Fibroblast of lung (primary cell): ENCODE measurements at regions not wholly inside any gene's neighbourhood (a gene's known extent, or its start where the extent isn't known, plus 50 kb on each side); places are given as distances from the start of the nearest gene placed in this dataset.

Source experiments
- DNase-seq, 2 donors: peaks; one replicate each; pipeline versions ENCODE4 v3.0.0 to v3.0.0-alpha.2; 2010; ENCODE audit warnings: low read depth in 2 of 2
- H2AFZ ChIP-seq: 2 replicates; pipeline ENCODE4 v1.5.1; 2012; ENCODE audit warnings: low read length, control low read depth, inconsistent platforms
- H3K27ac ChIP-seq: 2 replicates; pipeline ENCODE4 v1.5.1; 2011; ENCODE audit warnings: low read length, control low read depth; ENCODE audit not compliant: insufficient read depth
- H3K27me3 ChIP-seq: 2 replicates; pipeline ENCODE4 v1.5.1; 2011; ENCODE audit warnings: mild to moderate bottlenecking, low read length; ENCODE audit not compliant: control insufficient read depth, insufficient read depth
- H3K36me3 ChIP-seq: 2 replicates; pipeline ENCODE4 v1.5.1; 2011; ENCODE audit warnings: low read length; ENCODE audit not compliant: control insufficient read depth, insufficient read depth
- H3K4me1 ChIP-seq: 2 replicates; pipeline ENCODE4 v1.5.1; 2011; ENCODE audit warnings: low read length; ENCODE audit not compliant: control insufficient read depth, insufficient read depth; ENCODE audit errors: extremely low read depth
- H3K4me2 ChIP-seq: 2 replicates; pipeline ENCODE4 v1.5.1; 2011; ENCODE audit warnings: low read length, control low read depth; ENCODE audit not compliant: insufficient read depth; ENCODE audit errors: extremely low read depth
- H3K4me3 ChIP-seq, 4 experiments: fragments of 200-600 bp in 1 of 4; sonication (generic) in 1 of 4; replicated peaks in 1 of 4; 2 replicates each; pipeline ENCODE4 v1.5.1; 2011 to 2016; ENCODE audit warnings: low read length in 4 of 4, low read depth in 3 of 4, mild to moderate bottlenecking in 3 of 4, control low read depth in 2 of 4, inconsistent platforms in 1 of 4, mixed read lengths in 1 of 4; ENCODE audit not compliant: insufficient read depth in 1 of 4; ENCODE audit errors: control extremely low read depth in 1 of 4
- H3K79me2 ChIP-seq: 2 replicates; pipeline ENCODE4 v1.5.1; 2012; ENCODE audit warnings: mild to moderate bottlenecking, low read length, inconsistent platforms; ENCODE audit not compliant: control insufficient read depth, insufficient read depth
- H3K9ac ChIP-seq: 2 replicates; pipeline ENCODE4 v1.5.1; 2011; ENCODE audit warnings: mild to moderate bottlenecking, low read length, control low read depth; ENCODE audit not compliant: insufficient read depth
- H3K9me3 ChIP-seq: 2 replicates; pipeline ENCODE4 v1.5.1; 2012; ENCODE audit warnings: low read depth, low read length; ENCODE audit not compliant: control insufficient read depth, insufficient read depth
- H4K20me1 ChIP-seq: 2 replicates; pipeline ENCODE4 v1.5.1; 2011; ENCODE audit warnings: low read length; ENCODE audit not compliant: control insufficient read depth, insufficient read depth; ENCODE audit errors: extremely low read depth
- EZH2 ChIP-seq: IDR thresholded peaks from 2 replicates; pipeline ENCODE4 v1.5.1; 2012; ENCODE audit warnings: low read length, control low read depth, mild to moderate bottlenecking; ENCODE audit errors: missing control alignments
- TF ChIP-seq, protein P1 (sequence below), 2 donors: IDR thresholded peaks in 1 of 2; conservative IDR thresholded peaks in 1 of 2; 1 replicate in 1 of 2; 2 replicates in 1 of 2; pipeline ENCODE4 v1.5.1; 2011 to 2012; ENCODE audit warnings: low read length in 2 of 2, control low read depth in 1 of 2, inconsistent platforms in 1 of 2, low read depth in 1 of 2, mild to moderate bottlenecking in 1 of 2

- Histone ChIP-seq H3K27ac (no peak overlapping the region), H3K36me3 (no peaks in the 10 kb centered on the region), H3K9ac (no peak overlapping the region), H3K4me2 (no peak overlapping the region), H3K27me3 (no peaks in the 10 kb centered on the region), H2AFZ (no peak overlapping the region), H3K4me1 (no peaks in the 10 kb centered on the region), H4K20me1 (no peaks in the 10 kb centered on the region), H3K9me3 (no peaks in the 10 kb centered on the region), H3K4me3 (no peak overlapping the region), H3K79me2 (no peaks in the 10 kb centered on the region)
- TF ChIP-seq EZH2: no peak
- TF ChIP-seq, protein P1, sequence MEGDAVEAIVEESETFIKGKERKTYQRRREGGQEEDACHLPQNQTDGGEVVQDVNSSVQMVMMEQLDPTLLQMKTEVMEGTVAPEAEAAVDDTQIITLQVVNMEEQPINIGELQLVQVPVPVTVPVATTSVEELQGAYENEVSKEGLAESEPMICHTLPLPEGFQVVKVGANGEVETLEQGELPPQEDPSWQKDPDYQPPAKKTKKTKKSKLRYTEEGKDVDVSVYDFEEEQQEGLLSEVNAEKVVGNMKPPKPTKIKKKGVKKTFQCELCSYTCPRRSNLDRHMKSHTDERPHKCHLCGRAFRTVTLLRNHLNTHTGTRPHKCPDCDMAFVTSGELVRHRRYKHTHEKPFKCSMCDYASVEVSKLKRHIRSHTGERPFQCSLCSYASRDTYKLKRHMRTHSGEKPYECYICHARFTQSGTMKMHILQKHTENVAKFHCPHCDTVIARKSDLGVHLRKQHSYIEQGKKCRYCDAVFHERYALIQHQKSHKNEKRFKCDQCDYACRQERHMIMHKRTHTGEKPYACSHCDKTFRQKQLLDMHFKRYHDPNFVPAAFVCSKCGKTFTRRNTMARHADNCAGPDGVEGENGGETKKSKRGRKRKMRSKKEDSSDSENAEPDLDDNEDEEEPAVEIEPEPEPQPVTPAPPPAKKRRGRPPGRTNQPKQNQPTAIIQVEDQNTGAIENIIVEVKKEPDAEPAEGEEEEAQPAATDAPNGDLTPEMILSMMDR (conservative IDR thresholded peaks at IDR 0.05 in 1 of 2, IDR thresholded peaks at IDR 0.05 in 1 of 2; ENCODE audit: low read depth in 1 of 2, low read length in 2 of 2): no peak
- DNase-seq: no peak
These were observed 672.1 kb downstream of the HACE1 start for GRCh38 chr6:104187616-104188015.

GRCh38 chr6:104186831-104187230 lies 672.9 kb downstream of the HACE1 start:
- Histone ChIP-seq H3K9me3 (no peaks in the 10 kb centered on the region), H3K9ac (no peak overlapping the region), H4K20me1 (no peaks in the 10 kb centered on the region), H3K4me1 (no peaks in the 10 kb centered on the region), H3K79me2 (no peaks in the 10 kb centered on the region), H3K36me3 (no peaks in the 10 kb centered on the region), H2AFZ (no peak overlapping the region), H3K4me3 (no peak overlapping the region), H3K27me3 (no peaks in the 10 kb centered on the region), H3K4me2 (no peak overlapping the region), H3K27ac (no peak overlapping the region)
- no peak for DNase-seq
- TF ChIP-seq, protein P1 (conservative IDR thresholded peaks at IDR 0.05 in 1 of 2, IDR thresholded peaks at IDR 0.05 in 1 of 2; ENCODE audit: low read depth in 1 of 2, low read length in 2 of 2): no peak
- no peak for TF ChIP-seq EZH2

GRCh38 chr6:104183816-104184435 lies 675.8 kb downstream of the HACE1 start:
- no peak for TF ChIP-seq EZH2
- TF ChIP-seq, protein P1 (conservative IDR thresholded peaks at IDR 0.05 in 1 of 2, IDR thresholded peaks at IDR 0.05 in 1 of 2; ENCODE audit: low read depth in 1 of 2, low read length in 2 of 2): no peak
- Histone ChIP-seq H4K20me1 (no peaks in the 10 kb centered on the region), H3K9ac (no peak overlapping the region), H3K36me3 (no peaks in the 10 kb centered on the region), H2AFZ (no peak overlapping the region), H3K4me1 (no peaks in the 10 kb centered on the region), H3K79me2 (no peaks in the 10 kb centered on the region), H3K4me2 (no peak overlapping the region), H3K9me3 (no peaks in the 10 kb centered on the region), H3K4me3 (no peak overlapping the region), H3K27ac (no peak overlapping the region), H3K27me3 (no peaks in the 10 kb centered on the region)
- no peak for DNase-seq
